AG04450 (cell line): ENCODE measurements at regions not wholly inside any gene's neighbourhood (a gene's known extent, or its start where the extent isn't known, plus 50 kb on each side); places are given as distances from the start of the nearest gene placed in this dataset.

Experiments used
- CTCF ChIA-PET: fragments of 300-600, 350-600 bp; formaldehyde crosslinking; extraction: SDS; loops from one replicate; lab custom pipeline; 2022; ENCODE audit warnings: antibody characterized with exemption, inconsistent platforms; lab: Charles Lee
- POLR2A ChIA-PET: fragments of 350-600 bp; formaldehyde crosslinking; extraction: SDS; loops from one replicate; lab custom pipeline; 2021; ENCODE audit warnings: antibody characterized with exemption, inconsistent platforms; lab: Yijun Ruan, JAX
- DNase-seq: peaks from one replicate; pipeline ENCODE4 v3.0.0-alpha.2; 2011; ENCODE audit warnings: low read depth, low spot score
- H3K27ac ChIP-seq: one replicate; pipeline ENCODE4 v1.5.1; 2012; ENCODE audit warnings: low read depth, low read length, control low read depth
- H3K27me3 ChIP-seq: one replicate; pipeline ENCODE4 v1.6.0; 2012; ENCODE audit warnings: low read length; ENCODE audit not compliant: control insufficient read depth, insufficient read depth
- H3K4me3 ChIP-seq: 2 replicates; pipeline ENCODE4 v1.5.1; 2011; ENCODE audit warnings: mild to moderate bottlenecking, low read depth, low read length, control low read depth
- H3K9me3 ChIP-seq: 2 replicates; pipeline ENCODE4 v1.5.1; 2012; ENCODE audit warnings: low read length; ENCODE audit not compliant: control insufficient read depth, insufficient read depth
- CTCF ChIP-seq: IDR thresholded peaks from 2 replicates; pipeline ENCODE4 v1.5.1; 2011; ENCODE audit warnings: low read depth, low read length, control low read depth, inconsistent platforms

DNA sequence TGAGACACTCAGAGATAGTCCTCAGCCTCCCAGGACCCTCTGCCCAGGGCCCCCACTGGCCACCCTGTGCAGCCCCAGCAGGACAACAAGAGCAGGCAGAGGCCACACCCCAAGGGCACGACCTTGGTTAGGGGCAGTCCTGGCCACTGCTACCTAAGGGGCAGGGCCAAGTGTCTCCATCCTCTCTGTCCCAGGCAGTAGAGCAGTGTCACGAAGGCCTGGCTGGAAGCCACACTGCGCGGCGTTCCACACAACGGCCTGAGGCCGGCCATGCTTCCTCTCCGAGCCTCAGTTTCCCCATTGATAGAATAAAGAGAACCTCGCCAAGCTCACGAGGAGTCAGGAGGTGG lies 1074.3 kb downstream of the BRD1 start:
- Histone ChIP-seq H3K9me3 (peaks cover 98% of the 10 kb centered on the region), H3K27me3 (no peaks in the 10 kb centered on the region), H3K4me3 (no peak overlapping the region), H3K27ac (no peak overlapping the region)
- POLR2A ChIA-PET: no interaction called here
- CTCF ChIA-PET: no interaction called here
- TF ChIP-seq CTCF: no peak
- DNase-seq: no peak

DNA sequence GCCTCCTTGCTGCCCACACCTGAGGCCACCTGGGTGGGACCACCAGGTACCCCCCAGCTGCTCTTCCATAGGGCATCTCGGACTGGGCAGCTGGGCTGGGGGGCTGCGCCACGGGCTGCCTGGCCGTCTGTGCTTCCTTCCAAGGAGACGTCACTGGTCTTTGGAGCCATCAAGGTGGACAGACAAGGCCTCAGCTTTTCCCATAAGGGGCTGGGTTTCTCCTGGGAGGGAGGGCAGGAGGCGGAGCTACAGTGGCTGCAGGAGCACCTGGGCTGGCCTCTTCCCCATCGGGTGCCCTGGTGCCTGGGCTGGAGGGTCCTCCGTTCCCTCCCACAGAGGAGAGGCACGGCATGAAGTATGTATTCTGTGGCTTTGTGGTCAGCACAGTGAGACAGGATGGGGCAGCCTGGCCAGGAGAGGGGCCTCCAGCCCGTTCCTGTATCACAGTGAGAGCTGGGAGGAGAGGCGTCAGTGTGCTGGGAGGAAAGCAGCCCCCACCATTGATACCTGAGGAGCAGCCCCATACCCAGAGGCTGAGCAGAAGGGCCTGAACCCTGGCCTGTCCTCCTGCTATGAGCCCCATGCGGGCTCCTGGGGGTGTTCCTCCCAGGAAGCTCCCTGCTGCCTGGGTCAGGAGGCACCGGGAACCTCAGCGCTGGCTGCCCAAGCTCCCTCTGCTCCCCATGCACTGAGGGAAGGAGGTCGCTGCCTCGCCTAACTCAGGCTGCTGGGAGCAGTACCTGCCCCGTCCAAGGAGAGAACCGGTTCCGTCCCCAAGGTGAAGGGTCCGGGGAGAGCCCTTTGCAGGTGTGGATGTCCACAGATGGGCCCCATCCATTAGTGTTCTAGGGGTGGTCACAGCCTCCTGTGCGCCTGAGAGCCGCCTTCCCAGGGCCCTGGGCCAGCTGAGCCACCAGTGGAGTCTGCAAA lies 1075.0 kb downstream of the BRD1 start:
- DNase-seq: no peak
- no peak overlapping the region for H3K4me3 ChIP-seq
- ChIA-PET POLR2A (no interaction called here), CTCF (no interaction called here)
- no peak overlapping the region for H3K27ac ChIP-seq
- no peaks in the 10 kb centered on the region for H3K27me3 ChIP-seq
- no peak for TF ChIP-seq CTCF
- H3K9me3 ChIP-seq: peaks cover 97% of the 10 kb centered on the region

DNA sequence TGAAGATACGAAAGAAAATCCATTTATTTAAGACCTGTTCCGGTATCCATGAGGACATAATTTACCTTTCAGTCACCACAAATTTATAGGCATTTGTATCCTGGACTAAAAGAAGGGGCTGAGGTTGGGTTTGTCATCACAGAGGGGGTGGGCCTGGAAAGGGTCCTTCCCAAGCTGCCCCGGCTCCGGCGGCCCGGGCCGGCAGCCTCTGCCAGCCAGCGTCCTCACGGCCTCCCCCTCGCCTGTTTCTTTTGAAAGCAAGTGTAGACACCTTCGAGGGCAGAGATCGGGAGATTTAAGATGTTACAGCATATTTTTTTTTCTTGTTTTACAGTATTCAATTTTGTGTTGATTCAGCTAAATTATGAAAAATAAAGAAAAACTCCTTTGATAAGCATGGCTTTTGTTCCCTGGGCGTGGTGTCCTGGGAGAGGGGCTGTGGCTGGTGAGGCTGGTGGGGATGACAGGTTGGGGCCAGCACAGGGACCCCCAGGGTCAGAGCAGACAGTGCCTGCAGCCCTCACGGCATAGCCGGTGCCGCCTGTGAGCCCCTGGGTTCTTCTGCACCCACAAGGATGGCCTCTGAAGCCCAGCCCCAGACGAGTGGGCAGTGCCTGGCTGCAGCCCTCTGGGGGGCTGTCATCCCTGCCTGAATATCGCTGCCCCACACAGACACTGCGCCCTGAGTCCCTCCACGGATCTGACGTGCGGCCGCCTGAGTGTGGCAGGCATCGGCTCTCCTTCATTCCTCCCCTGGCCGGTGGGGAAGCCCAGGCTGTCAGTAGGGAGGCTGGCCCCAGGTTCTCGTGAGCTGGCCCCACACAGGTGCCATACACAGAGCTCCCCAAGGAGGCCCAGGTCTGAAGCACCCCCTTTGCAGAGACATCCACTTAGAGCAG lies 1075.9 kb downstream of the BRD1 start:
- H3K27ac ChIP-seq: no peak overlapping the region
- POLR2A ChIA-PET: no interaction called here
- TF ChIP-seq CTCF: no peak
- peaks cover 99% of the 10 kb centered on the region for H3K9me3 ChIP-seq
- DNase-seq: no peak
- H3K27me3 ChIP-seq: no peaks in the 10 kb centered on the region
- no peak overlapping the region for H3K4me3 ChIP-seq
- CTCF ChIA-PET: no interaction called here

GRCh38 chr22:48750826-48751440 lies 1076.7 kb downstream of the BRD1 start:
- CTCF ChIA-PET: no interaction called here
- TF ChIP-seq CTCF: no peak
- no peak for DNase-seq
- Histone ChIP-seq H3K27ac (no peak overlapping the region), H3K27me3 (no peaks in the 10 kb centered on the region), H3K4me3 (no peak overlapping the region), H3K9me3 (peaks cover 99% of the 10 kb centered on the region)
- POLR2A ChIA-PET: no interaction called here
